MM.1S (cell line): ENCODE measurements at regions not wholly inside any gene's neighbourhood (a gene's known extent, or its start where the extent isn't known, plus 50 kb on each side); places are given as distances from the start of the nearest gene placed in this dataset.

Experiments
- DNase-seq: peaks from one replicate; pipeline ENCODE4 v3.0.0-alpha.2; 2015
- H2AFZ ChIP-seq: fragments of 300-600 bp; sonication (generic); 2 replicates; pipeline ENCODE4 v1.6.0; 2016; ENCODE audit warnings: antibody characterized with exemption, low read length
- H3F3A ChIP-seq: fragments of 300-600 bp; sonication (generic); 2 replicates; pipeline ENCODE4 v1.6.1; 2016; ENCODE audit warnings: mild to moderate bottlenecking, antibody characterized with exemption, low read length, moderate library complexity, mixed read lengths; ENCODE audit not compliant: insufficient read depth
- H3K27ac ChIP-seq: fragments of 300-600 bp; sonication (generic); 2 replicates; pipeline ENCODE4 v1.5.1; 2016; ENCODE audit warnings: mild to moderate bottlenecking, low read length
- H3K27me3 ChIP-seq: fragments of 300-600 bp; sonication (generic); replicated peaks from 2 replicates; pipeline ENCODE4 v1.6.0; 2016; ENCODE audit warnings: low read length; ENCODE audit not compliant: insufficient read depth
- H3K36me3 ChIP-seq: fragments of 300-600 bp; sonication (generic); replicated peaks from 2 replicates; pipeline ENCODE4 v1.6.1; 2016; ENCODE audit warnings: mild to moderate bottlenecking, low read length, mixed read lengths; ENCODE audit not compliant: insufficient read depth
- H3K4me1 ChIP-seq: fragments of 300-600 bp; sonication (generic); 2 replicates; pipeline ENCODE4 v1.6.1; 2016; ENCODE audit warnings: low read length, mixed read lengths
- H3K4me2 ChIP-seq: fragments of 300-600 bp; sonication (generic); 2 replicates; pipeline ENCODE4 v1.6.0; 2016; ENCODE audit warnings: low read depth, low read length
- H3K4me3 ChIP-seq: fragments of 300-600 bp; sonication (generic); 2 replicates; pipeline ENCODE4 v1.5.1; 2016; ENCODE audit warnings: low read length, mixed read lengths
- H3K79me2 ChIP-seq: fragments of 300-600 bp; sonication (generic); 2 replicates; pipeline ENCODE4 v1.6.1; 2016; ENCODE audit warnings: mixed run types, low read length, mixed read lengths
- H3K9ac ChIP-seq: fragments of 300-600 bp; sonication (generic); 2 replicates; pipeline ENCODE4 v1.6.1; 2016; ENCODE audit warnings: low read length, mixed read lengths
- H3K9me2 ChIP-seq: fragments of 300-600 bp; sonication (generic); replicated peaks from 2 replicates; pipeline ENCODE4 v1.6.1; 2016; ENCODE audit warnings: mild to moderate bottlenecking, low read length, mixed read lengths; ENCODE audit not compliant: insufficient read depth
- H3K9me3 ChIP-seq: fragments of 300-600 bp; sonication (generic); replicated peaks from 2 replicates; pipeline ENCODE4 v1.6.1; 2016; ENCODE audit warnings: mild to moderate bottlenecking, low read length, mixed read lengths; ENCODE audit not compliant: insufficient read depth
- H4K20me1 ChIP-seq: fragments of 300-600 bp; sonication (generic); 2 replicates; pipeline ENCODE4 v1.6.1; 2016; ENCODE audit warnings: mild to moderate bottlenecking, low read length, moderate library complexity, mixed read lengths; ENCODE audit not compliant: insufficient read depth
- CTCF ChIP-seq: fragments of 300-600 bp; sonication (generic); IDR thresholded peaks from 2 replicates; pipeline ENCODE4 v1.5.1; 2016; ENCODE audit warnings: antibody characterized with exemption, low read length, mixed read lengths
- EZH2 ChIP-seq: fragments of 300-600 bp; sonication (generic); optimal IDR thresholded peaks from 2 replicates; pipeline ENCODE3; 2017; ENCODE audit warnings: low read depth, mild to moderate bottlenecking, antibody characterized with exemption, low read length, mixed read lengths
- EZH2phosphoT487 ChIP-seq: fragments of 300-600 bp; sonication (generic); IDR thresholded peaks from 2 replicates; pipeline ENCODE4 v1.6.1; 2018; ENCODE audit warnings: antibody characterized with exemption, low read length

- Histone ChIP-seq H3K79me2 (no peaks in the 10 kb centered on the region), H3K27me3 (no peaks in the 10 kb centered on the region; the same call in 1 of the 2 replicates), H3K36me3 (no peaks in the 10 kb centered on the region), H3K4me1 (peaks cover 18% of the 10 kb centered on the region), H3F3A (no peaks in the 10 kb centered on the region), H4K20me1 (no peaks in the 10 kb centered on the region), H3K4me2 (no peak overlapping the region), H3K9me2 (no peaks in the 10 kb centered on the region), H3K27ac (no peak overlapping the region), H2AFZ (no peak overlapping the region), H3K9me3 (no peaks in the 10 kb centered on the region), H3K9ac (no peak overlapping the region), H3K4me3 (no peak overlapping the region)
- TF ChIP-seq EZH2 (no peak), CTCF (no peak), EZH2phosphoT487 (no peak)
- no peak for DNase-seq
These were observed 127.6 kb upstream of the UBE2E2 start for GRCh38 chr3:23075496-23075895.

GRCh38 chr3:23076437-23076836, 126.7 kb upstream of the UBE2E2 start:
- peaks cover 14% of the 10 kb centered on the region for H3K4me1 ChIP-seq

GRCh38 chr3:23077126-23077525, 126.0 kb upstream of the UBE2E2 start:
- H3K27ac ChIP-seq: no peak overlapping the region
- no peaks in the 10 kb centered on the region; the same call in 1 of the 2 replicates for H3K27me3 ChIP-seq
- H4K20me1 ChIP-seq: no peaks in the 10 kb centered on the region
- H3K4me2 ChIP-seq: no peak overlapping the region
- no peak for DNase-seq
- H3K4me1 ChIP-seq: peaks cover 7% of the 10 kb centered on the region
- no peak overlapping the region for H2AFZ ChIP-seq
- no peaks in the 10 kb centered on the region for H3K9me3 ChIP-seq
- H3K36me3 ChIP-seq: no peaks in the 10 kb centered on the region
- H3K4me3 ChIP-seq: no peak overlapping the region
- TF ChIP-seq CTCF (no peak), EZH2phosphoT487 (no peak), EZH2 (no peak)
- no peaks in the 10 kb centered on the region for H3K9me2 ChIP-seq
- H3F3A ChIP-seq: no peaks in the 10 kb centered on the region
- no peaks in the 10 kb centered on the region for H3K79me2 ChIP-seq
- H3K9ac ChIP-seq: no peak overlapping the region

More at GRCh38 chr3:23076437-23076836, 126.7 kb upstream of the UBE2E2 start:
- no peak overlapping the region for H3K4me2 ChIP-seq
- H3K9me3 ChIP-seq: no peaks in the 10 kb centered on the region
- no peaks in the 10 kb centered on the region for H3K9me2 ChIP-seq
- no peak overlapping the region for H2AFZ ChIP-seq
- H3K9ac ChIP-seq: no peak overlapping the region
- no peaks in the 10 kb centered on the region for H3K36me3 ChIP-seq
- no peaks in the 10 kb centered on the region; the same call in 1 of the 2 replicates for H3K27me3 ChIP-seq
- no peaks in the 10 kb centered on the region for H3K79me2 ChIP-seq
- no peaks in the 10 kb centered on the region for H3F3A ChIP-seq
- TF ChIP-seq EZH2phosphoT487 (no peak), EZH2 (no peak), CTCF (no peak)
- DNase-seq: no peak
- H3K4me3 ChIP-seq: no peak overlapping the region
- H3K27ac ChIP-seq: no peak overlapping the region
- no peaks in the 10 kb centered on the region for H4K20me1 ChIP-seq
